ENCODE measurements at regions not wholly inside any gene's neighbourhood (a gene's known extent, or its start where the extent isn't known, plus 50 kb on each side); places are given as distances from the start of the nearest gene placed in this dataset.

- no peak for DNase-seq
These were observed 907.9 kb downstream of the VRK1 start for GRCh38 chr14:97705107-97705506.

DNA sequence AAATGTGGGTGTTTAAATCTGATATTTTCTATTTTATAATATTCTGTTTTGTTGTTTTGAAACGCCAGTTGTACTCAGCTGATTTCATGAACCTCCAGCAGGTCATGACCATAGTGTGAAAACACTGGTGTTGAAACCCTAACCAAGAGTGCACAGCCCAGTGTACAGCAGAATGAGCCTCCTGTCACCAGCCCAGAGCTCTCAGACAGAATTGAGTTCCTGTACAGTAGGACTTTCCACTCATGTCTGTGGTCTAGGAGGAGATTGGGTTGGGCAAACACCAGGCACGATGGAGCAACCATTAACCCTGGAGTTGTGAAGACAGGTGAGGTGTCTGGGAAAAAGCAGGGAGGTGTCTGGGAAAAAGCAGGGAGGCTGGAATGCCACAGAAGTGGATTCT is 908.8 kb downstream of the VRK1 start:
- DNase-seq, result no peak

DNA sequence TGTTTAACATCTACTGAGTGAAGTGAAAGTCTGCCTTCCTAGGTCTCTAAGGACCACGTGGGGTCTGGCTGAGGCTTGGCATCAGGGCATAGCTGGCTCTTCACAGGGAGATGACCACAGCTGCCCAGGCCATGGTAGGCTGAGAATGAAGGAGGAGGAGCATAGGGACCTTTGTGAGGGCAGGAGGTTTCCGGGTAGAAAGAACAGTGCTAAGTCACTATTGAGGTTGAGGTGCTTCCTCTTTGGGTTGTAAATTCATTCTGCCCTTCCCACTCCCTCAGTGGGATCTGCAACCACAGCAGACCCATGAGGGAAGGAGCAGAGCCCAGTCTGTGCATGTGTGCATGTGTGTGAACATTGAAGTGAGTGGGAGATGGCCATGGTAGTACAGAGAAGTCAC is 909.6 kb downstream of the VRK1 start:
- DNase-seq, result no peak

- no peak for DNase-seq
These were observed 910.4 kb downstream of the VRK1 start for GRCh38 chr14:97707603-97708002.

- no peak for DNase-seq
These were observed 912.4 kb downstream of the VRK1 start for GRCh38 chr14:97709552-97709951.

DNA sequence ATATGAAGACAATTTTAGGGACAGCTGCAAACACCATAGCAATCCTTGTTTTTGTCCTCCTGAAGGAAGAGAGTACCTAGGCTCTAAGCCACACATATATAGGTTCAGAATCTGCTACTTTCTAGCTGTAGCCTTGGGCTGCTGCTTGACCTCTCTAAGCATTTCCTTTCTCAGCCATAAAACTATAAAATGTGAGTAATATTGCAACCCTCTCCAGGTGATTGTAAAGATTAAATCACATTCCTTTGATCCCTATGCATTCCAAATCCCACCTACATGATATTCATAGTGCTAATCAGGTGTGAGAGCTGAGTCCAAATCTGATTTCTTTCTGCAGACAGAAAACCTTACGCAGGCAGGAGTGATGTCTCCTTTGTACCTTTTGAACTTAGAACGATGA is 913.5 kb downstream of the VRK1 start:
- DNase-seq, result no peak

GRCh38 chr14:97712471-97712870 is 915.3 kb downstream of the VRK1 start:
- DNase-seq, result no peak

DNA sequence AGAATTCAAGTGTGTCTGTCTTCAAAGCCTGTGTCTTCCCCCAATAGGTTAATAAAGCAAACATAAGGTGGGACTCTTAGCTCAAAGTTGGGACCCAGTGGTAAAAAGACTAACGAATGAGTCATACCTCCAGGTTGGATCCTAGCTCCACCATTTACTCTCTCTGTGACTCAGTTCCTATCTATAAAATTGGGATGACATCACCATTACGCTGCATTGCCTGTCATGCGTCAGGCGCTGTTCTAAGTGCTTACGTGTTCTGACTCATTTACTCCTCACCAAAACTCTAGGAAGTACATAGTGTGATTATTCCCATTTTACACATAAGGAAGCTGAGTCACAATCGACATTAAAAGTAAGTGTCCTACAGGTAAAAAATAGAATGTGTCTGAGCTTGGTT is 915.8 kb downstream of the VRK1 start:
- no peak for DNase-seq

GRCh38 chr14:97718886-97719442 is 921.8 kb downstream of the VRK1 start:
- no peak for DNase-seq

DNA sequence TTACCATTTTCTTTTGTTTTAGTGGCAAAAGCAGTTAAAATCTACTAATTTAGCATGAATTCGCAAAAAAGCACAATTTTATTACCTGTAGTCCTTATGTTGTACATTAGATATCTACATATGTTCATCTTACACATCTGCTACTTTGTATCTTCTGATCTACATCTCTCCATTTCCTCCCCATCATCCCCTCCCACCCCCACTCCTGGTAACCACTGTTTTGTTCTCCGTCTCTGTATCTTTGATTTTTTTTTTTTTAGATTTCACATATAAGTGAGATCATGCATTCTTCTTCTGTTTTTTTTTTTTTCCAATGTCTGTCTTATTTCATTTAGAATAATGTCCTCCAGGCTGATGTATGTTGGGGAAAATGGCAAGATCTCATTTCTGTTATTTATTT is 922.7 kb downstream of the VRK1 start:
- DNase-seq, result no peak

- no peak for DNase-seq
These were observed 926.2 kb downstream of the VRK1 start for GRCh38 chr14:97723351-97723750.

GRCh38 chr14:97723819-97724218 is 926.6 kb downstream of the VRK1 start:
- no peak for DNase-seq

- no peak for DNase-seq
These were observed 927.1 kb downstream of the VRK1 start for GRCh38 chr14:97724265-97724731.

- no peak for DNase-seq
These were observed 929.5 kb downstream of the VRK1 start for GRCh38 chr14:97726676-97727075.

DNA sequence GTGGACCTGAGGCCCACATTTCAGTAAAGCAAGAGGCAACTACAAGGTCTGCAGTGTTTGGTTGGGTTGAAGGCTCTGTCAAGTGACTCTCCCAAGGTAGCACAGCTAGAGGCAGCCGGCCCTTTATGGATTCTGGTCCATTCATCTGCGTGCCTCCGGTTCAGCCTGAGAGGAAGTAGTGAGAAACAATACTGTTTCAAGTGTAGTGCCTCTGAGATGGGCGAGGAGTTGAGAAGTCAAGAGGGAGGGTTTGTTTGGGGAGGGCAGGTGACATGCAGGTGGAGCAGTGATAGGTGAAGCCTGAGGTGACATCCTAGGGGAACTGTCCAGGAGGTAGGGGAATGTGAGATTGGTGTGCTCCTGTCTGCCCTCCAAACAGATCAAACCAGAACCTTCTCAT is 933.5 kb downstream of the VRK1 start:
- no peak for DNase-seq

DNA sequence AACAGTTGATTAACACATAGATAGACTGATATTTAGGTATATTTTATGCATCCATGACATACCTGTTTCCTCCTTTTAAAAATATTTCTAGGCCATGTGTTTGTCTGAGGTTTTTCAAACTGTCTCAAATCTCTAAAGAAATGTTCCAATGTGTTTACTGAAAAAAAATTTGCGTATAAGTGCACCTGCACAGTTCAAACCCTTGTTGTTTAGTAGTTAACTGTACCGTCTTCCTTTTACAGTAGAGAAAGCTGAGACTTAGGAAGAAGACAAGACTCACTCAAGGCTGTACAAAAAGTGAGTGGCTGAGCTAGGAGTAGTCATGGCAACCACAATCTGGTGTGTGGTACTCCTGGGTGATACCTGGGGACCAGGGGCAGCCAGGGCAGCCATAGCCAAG is 934.6 kb downstream of the VRK1 start:
- no peak for DNase-seq

- no peak for DNase-seq
These were observed 950.1 kb downstream of the VRK1 start for GRCh38 chr14:97747316-97747715.

- DNase-seq, result no peak
These were observed 951.4 kb downstream of the VRK1 start for GRCh38 chr14:97748616-97749015.

GRCh38 chr14:97757491-97757890 is 960.3 kb downstream of the VRK1 start:
- DNase-seq, result no peak

- DNase-seq, result no peak
These were observed 962.9 kb downstream of the VRK1 start for GRCh38 chr14:97760050-97760449.

- DNase-seq, result no peak
These were observed 965.2 kb downstream of the VRK1 start for GRCh38 chr14:97762386-97762785.

- no peak for DNase-seq
These were observed 974.3 kb downstream of the VRK1 start for GRCh38 chr14:97771340-97772045.

- DNase-seq, result no peak
These were observed 976.4 kb downstream of the VRK1 start for GRCh38 chr14:97773598-97773997.

- DNase-seq, result no peak
These were observed 979.8 kb downstream of the VRK1 start for GRCh38 chr14:97776890-97777558.
